Brain microvascular endothelial cell (primary cell): ENCODE measurements at regions not wholly inside any gene's neighbourhood (a gene's known extent, or its start where the extent isn't known, plus 50 kb on each side); places are given as distances from the start of the nearest gene placed in this dataset.

Source experiments
- DNase-seq: peaks from one replicate; pipeline ENCODE4 v3.0.0-alpha.2; 2020
- H3K27ac ChIP-seq: fragments of 250-450 bp; sonication (Bioruptor Pico); 2 replicates; pipeline ENCODE4 v1.5.1; 2020; ENCODE audit warnings: mild to moderate bottlenecking, moderate library complexity
- H3K27me3 ChIP-seq: fragments of 250-450 bp; sonication (Bioruptor Pico); replicated peaks from 2 replicates; pipeline ENCODE4 v1.5.1; 2020; ENCODE audit warnings: mild to moderate bottlenecking
- H3K36me3 ChIP-seq: fragments of 250-450 bp; sonication (Bioruptor Pico); replicated peaks from 2 replicates; pipeline ENCODE4 v1.5.1; 2020; ENCODE audit warnings: mild to moderate bottlenecking
- H3K4me3 ChIP-seq: 2 replicates; pipeline ENCODE4 v1.5.1; 2011; ENCODE audit warnings: low read depth, mild to moderate bottlenecking, control low read depth, low read length, moderate library complexity
- in situ Hi-C: cut with HindIII; loops from 2 replicates; pipeline ENCODE4 v1.10.0; 2017; ENCODE audit warnings: low sequenced_read_pairs, low pct_ligation_motif_present
- TF ChIP-seq, protein P1 (sequence below): IDR thresholded peaks from 2 replicates; pipeline ENCODE4 v1.5.1; 2011; ENCODE audit warnings: low read depth, mild to moderate bottlenecking, moderate library complexity, low read length, control low read depth, inconsistent platforms; ENCODE audit errors: missing control alignments

DNA sequence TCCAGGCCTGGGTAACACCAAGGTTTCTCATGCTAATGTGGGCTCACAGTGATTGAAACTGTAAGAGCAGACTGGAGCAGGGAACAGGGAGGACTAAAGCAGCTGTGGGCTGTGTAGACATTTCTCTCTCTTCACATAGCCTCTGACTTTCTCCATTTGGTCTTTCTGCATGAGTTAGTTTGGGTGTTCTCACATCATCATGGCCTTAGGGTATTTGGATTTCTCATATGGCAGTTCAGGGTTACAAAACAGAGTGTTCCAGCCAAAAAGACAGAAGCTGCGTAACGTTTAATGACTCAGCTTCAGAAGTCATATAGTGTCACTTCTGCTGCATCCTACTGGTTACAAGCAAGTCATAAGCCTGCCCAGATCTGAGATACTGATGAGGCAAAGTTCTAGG, 52.0 kb upstream of the OSBPL8 start:
- H3K27ac ChIP-seq: no peak overlapping the region
- TF ChIP-seq, protein P1, sequence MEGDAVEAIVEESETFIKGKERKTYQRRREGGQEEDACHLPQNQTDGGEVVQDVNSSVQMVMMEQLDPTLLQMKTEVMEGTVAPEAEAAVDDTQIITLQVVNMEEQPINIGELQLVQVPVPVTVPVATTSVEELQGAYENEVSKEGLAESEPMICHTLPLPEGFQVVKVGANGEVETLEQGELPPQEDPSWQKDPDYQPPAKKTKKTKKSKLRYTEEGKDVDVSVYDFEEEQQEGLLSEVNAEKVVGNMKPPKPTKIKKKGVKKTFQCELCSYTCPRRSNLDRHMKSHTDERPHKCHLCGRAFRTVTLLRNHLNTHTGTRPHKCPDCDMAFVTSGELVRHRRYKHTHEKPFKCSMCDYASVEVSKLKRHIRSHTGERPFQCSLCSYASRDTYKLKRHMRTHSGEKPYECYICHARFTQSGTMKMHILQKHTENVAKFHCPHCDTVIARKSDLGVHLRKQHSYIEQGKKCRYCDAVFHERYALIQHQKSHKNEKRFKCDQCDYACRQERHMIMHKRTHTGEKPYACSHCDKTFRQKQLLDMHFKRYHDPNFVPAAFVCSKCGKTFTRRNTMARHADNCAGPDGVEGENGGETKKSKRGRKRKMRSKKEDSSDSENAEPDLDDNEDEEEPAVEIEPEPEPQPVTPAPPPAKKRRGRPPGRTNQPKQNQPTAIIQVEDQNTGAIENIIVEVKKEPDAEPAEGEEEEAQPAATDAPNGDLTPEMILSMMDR: no peak
- no peaks in the 10 kb centered on the region for H3K36me3 ChIP-seq
- H3K27me3 ChIP-seq: no peaks in the 10 kb centered on the region
- peak; percentile 71 for DNase-seq
- in situ Hi-C loops: no loop called here
- H3K4me3 ChIP-seq: no peak overlapping the region

- in situ Hi-C loops: no loop called here
- Histone ChIP-seq H3K36me3 (no peaks in the 10 kb centered on the region), H3K4me3 (no peak overlapping the region), H3K27ac (no peak overlapping the region), H3K27me3 (no peaks in the 10 kb centered on the region)
- TF ChIP-seq, protein P1: no peak
- DNase-seq: no peak
Measured at GRCh38 chr12:76614364-76614763, 54.8 kb upstream of the OSBPL8 start.

DNA sequence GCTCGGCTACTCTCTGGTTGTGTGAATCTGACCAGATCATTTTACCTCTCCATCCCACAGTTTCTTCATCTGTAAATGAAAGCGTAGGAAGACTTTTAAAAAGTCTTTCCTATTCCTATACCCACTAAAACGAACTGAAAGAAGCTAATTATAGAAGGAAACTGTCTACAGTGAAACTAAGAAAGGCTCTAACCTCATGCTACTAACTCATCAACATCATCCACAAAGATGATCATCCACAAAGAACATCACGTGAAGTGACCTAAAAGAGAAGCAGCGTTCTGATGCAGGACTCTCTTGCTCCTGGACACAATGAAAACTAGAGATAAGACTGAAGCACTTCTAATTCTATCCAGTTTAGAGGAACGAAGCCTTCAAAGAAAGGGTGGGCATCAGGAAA, 58.5 kb upstream of the OSBPL8 start:
- Histone ChIP-seq H3K27me3 (no peaks in the 10 kb centered on the region), H3K4me3 (no peak overlapping the region), H3K27ac (no peak overlapping the region), H3K36me3 (no peaks in the 10 kb centered on the region)
- in situ Hi-C loops: no loop called here
- no peak for DNase-seq
- TF ChIP-seq, protein P1: no peak

- TF ChIP-seq, protein P1: peak; percentile 89
- Histone ChIP-seq H3K27ac (no peak overlapping the region), H3K4me3 (no peak overlapping the region), H3K27me3 (no peaks in the 10 kb centered on the region), H3K36me3 (no peaks in the 10 kb centered on the region)
- in situ Hi-C loops: no loop called here
- DNase-seq: peak; percentile 72
Measured at GRCh38 chr12:76621582-76622024, 62.0 kb upstream of the OSBPL8 start.

- Histone ChIP-seq H3K27me3 (no peaks in the 10 kb centered on the region), H3K4me3 (no peak overlapping the region), H3K36me3 (no peaks in the 10 kb centered on the region), H3K27ac (no peak overlapping the region)
- TF ChIP-seq, protein P1: no peak
- in situ Hi-C loops: no loop called here
- no peak for DNase-seq
Measured at GRCh38 chr12:76622351-76622750, 62.8 kb upstream of the OSBPL8 start.

- Histone ChIP-seq H3K4me3 (no peak overlapping the region), H3K27me3 (no peaks in the 10 kb centered on the region), H3K36me3 (no peaks in the 10 kb centered on the region), H3K27ac (no peak overlapping the region)
- TF ChIP-seq, protein P1: no peak
- in situ Hi-C loops: no loop called here
- DNase-seq: no peak
Measured at GRCh38 chr12:76622915-76623314, 63.3 kb upstream of the OSBPL8 start.
